ENCODE measurements at regions not wholly inside any gene's neighbourhood (a gene's known extent, or its start where the extent isn't known, plus 50 kb on each side); places are given as distances from the start of the nearest gene placed in this dataset.

GRCh38 chr3:168162172-168162571 lies 66.4 kb upstream of the GOLIM4 start:
- H3K4me3 ChIP-seq, result no peak overlapping the region
- H3K4me1 ChIP-seq, result no peaks in the 10 kb centered on the region
- TF ChIP-seq CTCF (IDR thresholded peaks at IDR 0.05) (no peak), POLR2A (IDR thresholded peaks at IDR 0.05) (no peak)
- 59 to 71% methylated on average over 1 of the region's 1 CpG for WGBS, 2 donors
- H3K27me3 ChIP-seq, result no peaks in the 10 kb centered on the region
- no peak overlapping the region for H3K27ac ChIP-seq
- no peaks in the 10 kb centered on the region for H3K36me3 ChIP-seq (ENCODE audit: low read depth, missing control alignments)
- DNase-seq, result no peak
- no peaks in the 10 kb centered on the region for H3K9me3 ChIP-seq
- intact Hi-C loops (cut with DNase I; ENCODE audit: low total_unique reads), result loop anchor here (5.0 kb wide), 1 partner anchor 110 kb away; no protein-coding TSS in a partner anchor

GRCh38 chr3:168161696-168162095 lies 66.0 kb upstream of the GOLIM4 start:
- Histone ChIP-seq H3K4me1 (no peaks in the 10 kb centered on the region), H3K9me3 (no peaks in the 10 kb centered on the region), H3K36me3 (ENCODE audit: low read depth, missing control alignments) (no peaks in the 10 kb centered on the region), H3K4me3 (no peak overlapping the region), H3K27me3 (no peaks in the 10 kb centered on the region), H3K27ac (no peak overlapping the region)
- WGBS, 2 donors, result 76 to 80% methylated on average over 4 of the region's 4 CpGs
- TF ChIP-seq CTCF (IDR thresholded peaks at IDR 0.05), result no peak
- no peak for TF ChIP-seq POLR2A (IDR thresholded peaks at IDR 0.05)
- DNase-seq, result no peak
- intact Hi-C loops (cut with DNase I; ENCODE audit: low total_unique reads), result loop anchor here (5.0 kb wide), 1 partner anchor 109 kb away; no protein-coding TSS in a partner anchor

GRCh38 chr3:168157903-168158302 lies 62.2 kb upstream of the GOLIM4 start:
- intact Hi-C loops (cut with DNase I; ENCODE audit: low total_unique reads), result no loop called here
- Histone ChIP-seq H3K4me3 (no peak overlapping the region), H3K36me3 (ENCODE audit: low read depth, missing control alignments) (no peaks in the 10 kb centered on the region), H3K27ac (no peak overlapping the region), H3K9me3 (no peaks in the 10 kb centered on the region), H3K4me1 (no peaks in the 10 kb centered on the region), H3K27me3 (no peaks in the 10 kb centered on the region)
- TF ChIP-seq POLR2A (IDR thresholded peaks at IDR 0.05) (no peak), CTCF (IDR thresholded peaks at IDR 0.05) (no peak)
- DNase-seq, result no peak
- 99% methylated on average over 2 of the region's 2 CpGs for WGBS, 2 donors

GRCh38 chr3:168157099-168157700 lies 61.5 kb upstream of the GOLIM4 start:
- TF ChIP-seq CTCF (IDR thresholded peaks at IDR 0.05) (no peak), POLR2A (IDR thresholded peaks at IDR 0.05) (no peak)
- H3K4me1 ChIP-seq, result no peaks in the 10 kb centered on the region
- H3K27me3 ChIP-seq, result no peaks in the 10 kb centered on the region
- intact Hi-C loops (cut with DNase I; ENCODE audit: low total_unique reads), result no loop called here
- H3K27ac ChIP-seq, result no peak overlapping the region
- no peak overlapping the region for H3K4me3 ChIP-seq
- no peaks in the 10 kb centered on the region for H3K9me3 ChIP-seq
- WGBS, 2 donors, result 79 to 82% methylated on average over 2 of the region's 2 CpGs
- no peaks in the 10 kb centered on the region for H3K36me3 ChIP-seq (ENCODE audit: low read depth, missing control alignments)
- DNase-seq, result no peak

GRCh38 chr3:168156479-168156878 lies 60.8 kb upstream of the GOLIM4 start:
- WGBS, 2 donors, result 79 to 82% methylated on average over 6 of the region's 6 CpGs
- Histone ChIP-seq H3K9me3 (no peaks in the 10 kb centered on the region), H3K27ac (no peak overlapping the region), H3K4me3 (no peak overlapping the region), H3K36me3 (ENCODE audit: low read depth, missing control alignments) (no peaks in the 10 kb centered on the region), H3K27me3 (no peaks in the 10 kb centered on the region), H3K4me1 (no peaks in the 10 kb centered on the region)
- TF ChIP-seq POLR2A (IDR thresholded peaks at IDR 0.05), result no peak
- intact Hi-C loops (cut with DNase I; ENCODE audit: low total_unique reads), result no loop called here
- DNase-seq, result no peak

Data from testis (tissue), 2 donors.